ENCODE measurements at regions not wholly inside any gene's neighbourhood (a gene's known extent, or its start where the extent isn't known, plus 50 kb on each side); places are given as distances from the start of the nearest gene placed in this dataset.

DNA sequence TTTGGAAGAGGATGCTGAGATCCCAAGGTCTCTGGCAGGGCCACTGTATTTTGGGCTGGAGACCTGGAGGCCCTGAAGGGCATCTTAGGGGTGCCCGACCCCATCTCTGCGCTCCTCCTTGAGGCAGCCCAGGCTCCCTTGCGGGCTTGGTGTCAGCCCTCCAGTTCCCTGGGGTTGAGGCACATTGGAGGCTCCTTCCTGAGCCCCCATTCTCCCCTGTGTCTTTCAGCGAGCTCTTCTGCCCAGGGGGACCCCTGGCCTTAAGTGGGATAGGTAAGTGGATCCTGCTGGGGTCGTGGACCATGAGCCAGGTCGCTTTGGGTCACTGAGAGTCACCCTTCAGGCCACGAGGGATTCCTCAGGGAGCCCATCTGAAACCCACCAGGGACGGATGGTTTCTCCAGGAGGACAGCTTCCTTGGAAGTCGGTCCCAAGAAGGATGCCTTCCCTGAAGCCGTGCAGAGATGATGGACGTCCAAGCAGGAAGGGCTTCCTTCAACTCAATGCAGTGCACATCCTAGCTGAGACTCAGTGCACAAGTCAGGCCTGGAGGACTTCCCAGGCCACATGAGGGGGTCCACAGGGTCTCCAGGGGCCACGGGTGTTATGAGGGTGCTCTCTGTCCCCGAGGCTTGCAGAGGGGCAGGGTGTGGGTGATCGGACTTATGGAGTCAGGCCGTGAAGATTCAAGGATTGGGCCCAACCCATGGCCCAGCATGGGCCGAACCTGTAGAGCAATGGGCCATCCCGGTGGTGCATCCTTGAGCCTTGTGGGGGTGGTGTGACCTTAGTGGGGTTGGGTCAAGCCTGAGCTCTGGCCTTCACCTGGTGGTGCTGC lies 224.3 kb downstream of the SNRPN start:
- in situ Hi-C loops (cut with MboI), result no loop called here
- POLR2A ChIA-PET, result no interaction called here
- 2% methylated on average over 17 of the region's 17 CpGs for WGBS (ENCODE audit: insufficient coverage, low coverage, missing lambda C conversion rate)
- TF ChIP-seq KLF6 (CRISPR knock-in tag; IDR thresholded peaks at IDR 0.05; ENCODE audit: borderline replicate concordance) (no peak), MIER1 (IDR thresholded peaks at IDR 0.05; ENCODE audit: low read depth) (no peak), MITF (IDR thresholded peaks at IDR 0.05) (no peak), PML (IDR thresholded peaks at IDR 0.05; ENCODE audit: low read length) (no peak), TBL1XR1 (IDR thresholded peaks at IDR 0.05; ENCODE audit: low read length in 2 of 2) (no peak), KDM2B (CRISPR knock-in tag; IDR thresholded peaks at IDR 0.05) (no peak), HMBOX1 (IDR thresholded peaks at IDR 0.05) (no peak), STAG1 (CRISPR knock-in tag; IDR thresholded peaks at IDR 0.05; ENCODE audit: borderline replicate concordance) (no peak)
- H3K27ac ChIP-seq (ENCODE audit: extremely low read depth, low read depth, low read length), result no peak overlapping the region
- H3K36me3 ChIP-seq (ENCODE audit: control insufficient read depth, insufficient read depth, low read length), result no peaks in the 10 kb centered on the region
- FAIRE-seq (no peak), DNase-seq (ENCODE audit: extremely low read depth in 1 of 4, low spot score in 3 of 4) (no peak), ATAC-seq (no peak)
- H3K27me3 ChIP-seq (ENCODE audit: control insufficient read depth in 2 of 2, insufficient read depth in 2 of 2, low read length in 2 of 2), result no peaks in the 10 kb centered on the region
- H3K9ac ChIP-seq (ENCODE audit: insufficient read depth in 1 of 2, low read depth in 2 of 2, low read length in 2 of 2), result no peak overlapping the region
- no TSS peak for BruUV-seq (replicated peaks)
- no peak overlapping the region for H2AFZ ChIP-seq (ENCODE audit: low read depth, low read length)
- H3K4me3 ChIP-seq, result no peak overlapping the region
- intact Hi-C loops (cut with micrococcal nuclease), result no loop called here
- H3K4me1 ChIP-seq (replicated peaks in 1 of 2; ENCODE audit: control insufficient read depth in 2 of 2, insufficient read depth in 2 of 2, low read length in 2 of 2), result no peaks in the 10 kb centered on the region
- no peaks in the 10 kb centered on the region for H3K9me3 ChIP-seq (replicated peaks; ENCODE audit: control insufficient read depth, insufficient read depth, low read depth, low read length)
- H4K20me1 ChIP-seq (replicated peaks; ENCODE audit: control insufficient read depth, insufficient read depth, low read length), result no peaks in the 10 kb centered on the region
- CTCF ChIA-PET (ENCODE audit: low intra/inter-chr PET ratio), result no interaction called here
- H3K9me1 ChIP-seq (ENCODE audit: control insufficient read depth, insufficient read depth, low read length), result no peaks in the 10 kb centered on the region
- H3K79me2 ChIP-seq (ENCODE audit: control insufficient read depth, insufficient read depth, low read length), result no peaks in the 10 kb centered on the region
- H3K4me2 ChIP-seq (ENCODE audit: insufficient read depth, low read length), result no peak overlapping the region
